IMR-90 (cell line): ENCODE measurements at regions not wholly inside any gene's neighbourhood (a gene's known extent, or its start where the extent isn't known, plus 50 kb on each side); places are given as distances from the start of the nearest gene placed in this dataset.

Experiments
- ATAC-seq: fragments of 200-7000 bp; cut with Tn5 transposase; 2 replicates; pipeline ENCODE4 v1.9.1; 2020; ENCODE audit warnings: low read depth, mild to moderate bottlenecking, moderate library complexity
- BruUV-seq: library from RNA; stranded (reverse); fragments of 400-500 nt; replicated peaks from 2 replicates; lab custom pipeline; 2021; lab: Mats Ljungman, UMichigan
- CTCF ChIA-PET: fragments of 300-600 bp; formaldehyde crosslinking; extraction: SDS; loops from one replicate; lab custom pipeline; 2021; ENCODE audit warnings: antibody characterized with exemption; lab: Yijun Ruan, JAX
- POLR2A ChIA-PET: fragments of 300-600 bp; sonication (Branson Sonifier 250); formaldehyde crosslinking; loops from one replicate; lab custom pipeline; 2022; ENCODE audit warnings: antibody characterized with exemption; ENCODE audit not compliant: unreplicated experiment; lab: Charles Lee
- DNase-seq: peaks from one replicate; pipeline ENCODE4 v3.0.0; 2013
- H2AFZ ChIP-seq: replicated peaks from 2 replicates; pipeline ENCODE3; 2013; ENCODE audit warnings: low read length, mild to moderate bottlenecking; ENCODE audit not compliant: poor library complexity
- H2AK5ac ChIP-seq: 2 replicates; pipeline ENCODE4 v1.6.1; 2013; ENCODE audit warnings: low read depth, low read length, inconsistent platforms
- H2AK9ac ChIP-seq: replicated peaks from 2 replicates; pipeline ENCODE3; 2013; ENCODE audit warnings: mild to moderate bottlenecking, low read depth, low read length, moderate library complexity; ENCODE audit not compliant: poor library complexity
- H2BK120ac ChIP-seq: 2 replicates; pipeline ENCODE4 v1.6.1; 2013; ENCODE audit warnings: low read depth, low read length, inconsistent platforms
- H2BK15ac ChIP-seq: 3 replicates; pipeline ENCODE4 v1.6.1; 2013; ENCODE audit warnings: low read depth, low read length, inconsistent platforms
- H2BK20ac ChIP-seq: 2 replicates; pipeline ENCODE4 v1.6.1; 2013; ENCODE audit warnings: low read depth, mild to moderate bottlenecking, inconsistent platforms, low read length, moderate library complexity
- H2BK5ac ChIP-seq: 2 replicates; pipeline ENCODE4 v1.6.1; 2013; ENCODE audit warnings: mild to moderate bottlenecking, low read depth, low read length, inconsistent platforms; ENCODE audit not compliant: poor library complexity, severe bottlenecking
- H3K14ac ChIP-seq: replicated peaks from 2 replicates; pipeline ENCODE4 v1.6.1; 2013; ENCODE audit warnings: low read depth, low read length, inconsistent platforms
- H3K18ac ChIP-seq: 2 replicates; pipeline ENCODE4 v1.6.1; 2013; ENCODE audit warnings: low read depth, low read length, control low read depth
- H3K23ac ChIP-seq: 2 replicates; pipeline ENCODE4 v1.6.1; 2013; ENCODE audit warnings: low read depth, low read length, inconsistent platforms
- H3K27ac ChIP-seq: 2 replicates; pipeline ENCODE4 v1.5.1; 2013; ENCODE audit warnings: mild to moderate bottlenecking, control low read depth, low read length; ENCODE audit not compliant: insufficient read depth
- H3K27me3 ChIP-seq: 2 replicates; pipeline ENCODE4 v1.6.1; 2013; ENCODE audit warnings: low read length; ENCODE audit not compliant: control insufficient read depth, insufficient read depth
- H3K36me3 ChIP-seq: 2 replicates; pipeline ENCODE4 v1.6.1; 2013; ENCODE audit warnings: low read length, mixed read lengths; ENCODE audit not compliant: control insufficient read depth, insufficient read depth
- H3K4ac ChIP-seq: 2 replicates; pipeline ENCODE4 v1.6.1; 2013; ENCODE audit warnings: low read depth, low read length, inconsistent platforms
- H3K4me1 ChIP-seq: 2 replicates; pipeline ENCODE4 v1.6.1; 2013; ENCODE audit warnings: low read length, mixed read lengths; ENCODE audit not compliant: control insufficient read depth, insufficient read depth
- H3K4me2 ChIP-seq: 2 replicates; pipeline ENCODE4 v1.6.1; 2013; ENCODE audit warnings: low read depth, mild to moderate bottlenecking, control low read depth, low read length, moderate library complexity
- H3K4me3 ChIP-seq: 2 replicates; pipeline ENCODE4 v1.5.1; 2013; ENCODE audit warnings: low read depth, mild to moderate bottlenecking, control low read depth, low read length, moderate library complexity; ENCODE audit not compliant: insufficient read depth
- H3K56ac ChIP-seq: 2 replicates; pipeline ENCODE4 v1.6.1; 2013; ENCODE audit warnings: low read length, inconsistent platforms; ENCODE audit not compliant: insufficient read depth; ENCODE audit errors: extremely low read depth
- H3K79me1 ChIP-seq, 2 experiments: 2 replicates each; pipeline ENCODE4 v1.6.1; 2013; ENCODE audit warnings: low read length in 2 of 2, inconsistent platforms in 1 of 2, low read depth in 1 of 2
- H3K9ac ChIP-seq: 2 replicates; pipeline ENCODE4 v1.6.1; 2013; ENCODE audit warnings: low read depth, low read length, control low read depth
- H3K9me1 ChIP-seq: 2 replicates; pipeline ENCODE4 v1.6.1; 2013; ENCODE audit warnings: low read length, inconsistent platforms; ENCODE audit not compliant: insufficient read depth
- H3K9me3 ChIP-seq: 2 replicates; pipeline ENCODE4 v1.6.1; 2013; ENCODE audit warnings: low read length; ENCODE audit not compliant: control insufficient read depth, insufficient read depth
- H4K20me1 ChIP-seq: 2 replicates; pipeline ENCODE4 v1.6.1; 2013; ENCODE audit warnings: low read length, inconsistent platforms; ENCODE audit not compliant: insufficient read depth
- H4K5ac ChIP-seq: 2 replicates; pipeline ENCODE4 v1.6.1; 2013; ENCODE audit warnings: mild to moderate bottlenecking, low read depth, low read length, control low read depth
- H4K8ac ChIP-seq, 2 experiments: 2 replicates each; pipeline ENCODE4 v1.6.1; 2013; ENCODE audit warnings: low read depth in 2 of 2, low read length in 2 of 2, control low read depth in 1 of 2, inconsistent platforms in 1 of 2
- H4K91ac ChIP-seq: 2 replicates; pipeline ENCODE4 v1.6.1; 2013; ENCODE audit warnings: low read depth, low read length, inconsistent platforms; ENCODE audit not compliant: insufficient read depth
- BHLHE40 ChIP-seq: fragments of 150-350 bp; IDR thresholded peaks from 2 replicates; pipeline ENCODE4 v1.6.1; 2016; ENCODE audit warnings: mild to moderate bottlenecking, low read depth, low read length
- MAZ ChIP-seq: IDR thresholded peaks from 2 replicates; pipeline ENCODE4 v1.6.1; 2012; ENCODE audit warnings: low read depth, mild to moderate bottlenecking, low read length, improper control_type of control experiment, moderate library complexity, borderline replicate concordance
- MXI1 ChIP-seq: IDR thresholded peaks from 2 replicates; pipeline ENCODE4 v1.6.1; 2012; ENCODE audit warnings: low read depth, mild to moderate bottlenecking, low read length, moderate library complexity, borderline replicate concordance
- NFE2L2 ChIP-seq: fragments of 150-350 bp; IDR thresholded peaks from 2 replicates; pipeline ENCODE4 v1.6.1; 2016; ENCODE audit warnings: low read depth, mild to moderate bottlenecking, low read length
- RAD21 ChIP-seq: IDR thresholded peaks from 2 replicates; pipeline ENCODE4 v1.6.1; 2012; ENCODE audit warnings: low read length, improper control_type of control experiment
- RFX5 ChIP-seq: IDR thresholded peaks from 2 replicates; pipeline ENCODE4 v1.8.0; 2012; ENCODE audit warnings: low read depth, mild to moderate bottlenecking, low read length, moderate library complexity
- USF2 ChIP-seq: fragments of 150-350 bp; IDR thresholded peaks from 2 replicates; pipeline ENCODE4 v1.6.1; 2017; ENCODE audit warnings: mild to moderate bottlenecking, antibody characterized with exemption, low read length, low read depth
- WGBS, 2 experiments: methylation state at CpG; one replicate each; pipeline versions ENCODE4 v1.1.5 to v1.1.7; 2013; ENCODE audit warnings: missing lambda C conversion rate in 2 of 2; ENCODE audit not compliant: insufficient read length in 1 of 2; ENCODE audit errors: extremely low coverage in 2 of 2; 5-methylcytosine and 5-hydroxymethylcytosine counted together
- dilution Hi-C: fragments of 300-500 bp; cut with HindIII; formaldehyde crosslinking; loops from one replicate; pipeline ENCODE4 v1.14.3; 2018; ENCODE audit warnings: low sequenced_read_pairs; ENCODE audit not compliant: unreplicated experiment
- in situ Hi-C: fragments of 300-500 bp; cut with MboI; formaldehyde crosslinking; loops from 3 replicates; pipeline ENCODE4 v1.14.3; 2019; ENCODE audit warnings: low sequenced_read_pairs, inconsistent platforms, mixed read lengths
- intact Hi-C: fragments of 100-400 bp; cut with micrococcal nuclease; formaldehyde crosslinking; loops from 2 replicates; pipeline ENCODE4 v1.10.0; 2022

GRCh38 chr10:22846294-22846693 is 81.6 kb upstream of the ARMC3 start:
- Histone ChIP-seq H4K91ac (no peak overlapping the region), H4K5ac (no peak overlapping the region), H2BK5ac (no peak overlapping the region), H4K20me1 (no peaks in the 10 kb centered on the region), H3K27me3 (no peaks in the 10 kb centered on the region; the same call in 1 of the 2 replicates), H3K4ac (no peak overlapping the region), H3K27ac (no peak overlapping the region), H4K8ac (no peak overlapping the region), H3K56ac (no peak overlapping the region), H3K4me2 (no peak overlapping the region), H3K9me1 (no peaks in the 10 kb centered on the region), H2AK5ac (no peak overlapping the region), H3K36me3 (no peaks in the 10 kb centered on the region), H3K14ac (no peak overlapping the region), H2BK15ac (no peak overlapping the region), H3K18ac (no peak overlapping the region), H3K4me3 (no peak overlapping the region), H3K9ac (no peak overlapping the region), H2AK9ac (no peak overlapping the region), H2BK120ac (no peak overlapping the region), H2BK20ac (no peak overlapping the region), H3K79me1 (no peaks in the 10 kb centered on the region), H3K9me3 (no peaks in the 10 kb centered on the region), H3K4me1 (no peaks in the 10 kb centered on the region), H2AFZ (no peak overlapping the region), H3K23ac (no peak overlapping the region)
- no peak for ATAC-seq
- ChIA-PET CTCF (no interaction called here), POLR2A (no interaction called here)
- dilution Hi-C loops (no loop called here), intact Hi-C loops (loop anchor here (10.0 kb wide), 1 partner anchor 271 kb away; no protein-coding TSS in a partner anchor), in situ Hi-C loops (no loop called here)
- TF ChIP-seq MAZ = no peak
- no peak for TF ChIP-seq RFX5
- TF ChIP-seq NFE2L2 = no peak
- no peak for TF ChIP-seq RAD21
- no peak for TF ChIP-seq BHLHE40
- TF ChIP-seq USF2 = no peak
- no peak for TF ChIP-seq MXI1
- BruUV-seq = no TSS peak
- WGBS, 2 experiments = no CpG with 5 or more reads among the region's 2 CpGs
- DNase-seq = no peak
